ENCODE measurements at regions not wholly inside any gene's neighbourhood (a gene's known extent, or its start where the extent isn't known, plus 50 kb on each side); places are given as distances from the start of the nearest gene placed in this dataset.
A peak's percentile ranks its signal among the peaks of the same experiment; 100 is the strongest.

GRCh38 chr2:176702131-176702530 lies 432.9 kb downstream of the MTX2 start:
- TF ChIP-seq CTCF (conservative IDR thresholded peaks at IDR 0.05; ENCODE audit: low read depth, low read length) (peak; percentile 19; the same call in 1 of the 2 replicates), EZH2 (IDR thresholded peaks at IDR 0.05; ENCODE audit: borderline replicate concordance, low read depth, low read length, poor library complexity, severe bottlenecking) (no peak)
